Stimulated activated naive CD8-positive, alpha-beta T cell treated with anti-CD3 and anti-CD28 coated beads, Interleukin-15, amount 100 ng/mL, for 72 hours (primary cell): ENCODE measurements at regions not wholly inside any gene's neighbourhood (a gene's known extent, or its start where the extent isn't known, plus 50 kb on each side); places are given as distances from the start of the nearest gene placed in this dataset.

ENCODE experiments used
- ATAC-seq: fragments of 150-1000 bp; cut with Tn5 transposase; 2 replicates; pipeline ENCODE4 v1.10.0; 2021; ENCODE audit warnings: mild to moderate bottlenecking, moderate library complexity
- DNase-seq, 2 donors: peaks; one replicate each; pipeline ENCODE4 v3.0.0; 2021 to 2022
- H3K27ac Mint-ChIP-seq, 2 donors: one replicate each; pipeline ENCODE4 v1.8.0; 2022; ENCODE audit warnings: mild to moderate bottlenecking in 2 of 2, mixed read lengths in 2 of 2, moderate library complexity in 2 of 2
- H3K27me3 Mint-ChIP-seq: one replicate; pipeline ENCODE4 v1.8.0; 2022; ENCODE audit warnings: mixed read lengths
- H3K4me1 Mint-ChIP-seq: one replicate; pipeline ENCODE4 v1.8.0; 2022; ENCODE audit warnings: mild to moderate bottlenecking, mixed read lengths
- H3K4me3 Mint-ChIP-seq, 2 donors: one replicate each; pipeline ENCODE4 v1.8.0; 2022; ENCODE audit warnings: mild to moderate bottlenecking in 2 of 2, mixed read lengths in 2 of 2, moderate library complexity in 1 of 2
- H3K9me3 Mint-ChIP-seq, 2 donors: one replicate each; pipeline ENCODE4 v1.8.0; 2022; ENCODE audit warnings: mixed read lengths in 2 of 2

DNA sequence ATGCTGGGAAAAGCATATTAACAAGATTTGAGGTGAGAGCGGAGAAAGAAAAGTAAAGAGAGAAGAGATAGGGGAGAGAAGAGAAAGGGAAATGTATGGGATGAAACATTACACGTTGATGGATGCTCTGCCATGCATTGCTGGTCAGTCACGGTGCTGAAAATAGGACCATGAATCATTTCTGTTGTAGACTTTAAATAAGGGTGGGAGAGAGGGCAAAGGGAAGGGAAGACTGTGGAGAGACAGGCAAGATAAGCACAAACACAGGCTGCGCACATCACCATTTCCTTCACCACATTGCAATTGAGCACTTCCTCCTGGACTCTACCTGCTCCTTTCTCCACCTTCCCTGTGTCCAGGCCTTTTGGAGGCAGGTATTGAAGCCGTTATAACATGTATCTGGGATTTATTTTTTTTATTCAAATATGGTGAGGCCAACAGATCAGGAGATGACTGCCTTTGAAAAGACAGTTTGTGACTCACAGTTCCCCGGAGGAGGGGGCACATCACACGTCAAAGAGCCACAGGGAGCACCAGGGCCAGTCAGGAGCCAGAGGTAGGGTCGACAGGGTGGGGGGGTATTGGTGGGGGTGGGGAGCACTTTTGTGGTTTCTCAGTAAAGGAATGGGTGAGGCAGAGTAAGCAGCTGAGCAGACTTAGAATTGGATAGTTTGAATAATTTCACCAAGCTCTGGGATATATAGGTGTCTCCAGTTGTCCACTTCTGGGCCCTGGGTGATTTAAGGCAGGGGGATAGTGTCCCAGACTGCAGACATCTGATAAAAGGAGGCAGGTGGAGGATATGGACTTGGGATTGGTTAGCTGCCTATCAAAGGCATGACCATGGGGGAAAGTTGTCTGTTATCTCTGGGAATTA is 372.8 kb upstream of the ST6GAL2 start:
- no peak overlapping the region for H3K27ac Mint-ChIP-seq

GRCh38 chr2:107259408-107260195 is 373.6 kb upstream of the ST6GAL2 start:
- no peaks in the 10 kb centered on the region for H3K4me1 Mint-ChIP-seq
- no peak overlapping the region for H3K4me3 Mint-ChIP-seq

More for the DNA sequence above, 372.8 kb upstream of the ST6GAL2 start:
- peaks cover 0 to 4% of the 10 kb centered on the region in 2 donors for H3K9me3 Mint-ChIP-seq
- no peaks in the 10 kb centered on the region for H3K27me3 Mint-ChIP-seq
- no peaks in the 10 kb centered on the region for H3K4me1 Mint-ChIP-seq
- DNase-seq (no peak), ATAC-seq (no peak)
- no peak overlapping the region for H3K4me3 Mint-ChIP-seq

GRCh38 chr2:107263628-107264027 is 377.7 kb upstream of the ST6GAL2 start:
- peaks cover 0 to 4% of the 10 kb centered on the region in 2 donors for H3K9me3 Mint-ChIP-seq
- H3K27ac Mint-ChIP-seq: no peak overlapping the region
- no peak for DNase-seq
- no peak overlapping the region for H3K4me3 Mint-ChIP-seq
- no peak for ATAC-seq
- no peaks in the 10 kb centered on the region for H3K4me1 Mint-ChIP-seq
- no peaks in the 10 kb centered on the region for H3K27me3 Mint-ChIP-seq

More at GRCh38 chr2:107259408-107260195, 373.6 kb upstream of the ST6GAL2 start:
- H3K27ac Mint-ChIP-seq: no peak overlapping the region
- ATAC-seq (no peak), DNase-seq (no peak)
- no peaks in the 10 kb centered on the region for H3K27me3 Mint-ChIP-seq
- peaks cover 0 to 4% of the 10 kb centered on the region in 2 donors for H3K9me3 Mint-ChIP-seq

- H3K4me3 Mint-ChIP-seq: no peak overlapping the region
- H3K27me3 Mint-ChIP-seq: no peaks in the 10 kb centered on the region
- H3K4me1 Mint-ChIP-seq: no peaks in the 10 kb centered on the region
- DNase-seq (no peak), ATAC-seq (no peak)
- H3K9me3 Mint-ChIP-seq: peaks cover 0 to 4% of the 10 kb centered on the region in 2 donors
- no peak overlapping the region for H3K27ac Mint-ChIP-seq
These were observed 378.2 kb upstream of the ST6GAL2 start for GRCh38 chr2:107264184-107264583.

GRCh38 chr2:107266555-107266954 is 380.6 kb upstream of the ST6GAL2 start:
- no peak for ATAC-seq
- Mint-ChIP-seq H3K9me3 (no peaks in the 10 kb centered on the region), H3K27ac (no peak overlapping the region), H3K27me3 (no peaks in the 10 kb centered on the region), H3K4me3 (no peak overlapping the region), H3K4me1 (no peaks in the 10 kb centered on the region)
- no peak for DNase-seq

- Mint-ChIP-seq H3K27me3 (no peaks in the 10 kb centered on the region), H3K27ac (no peak overlapping the region), H3K9me3 (no peaks in the 10 kb centered on the region), H3K4me3 (no peak overlapping the region), H3K4me1 (no peaks in the 10 kb centered on the region)
- DNase-seq (no peak), ATAC-seq (no peak)
These were observed 381.1 kb upstream of the ST6GAL2 start for GRCh38 chr2:107267086-107267485.

GRCh38 chr2:107276034-107276433 is 390.1 kb upstream of the ST6GAL2 start:
- Mint-ChIP-seq H3K4me3 (no peak overlapping the region), H3K27me3 (no peaks in the 10 kb centered on the region), H3K27ac (no peak overlapping the region), H3K4me1 (no peaks in the 10 kb centered on the region), H3K9me3 (no peaks in the 10 kb centered on the region)
- DNase-seq (no peak), ATAC-seq (no peak)

GRCh38 chr2:107278672-107279071 is 392.7 kb upstream of the ST6GAL2 start:
- no peaks in the 10 kb centered on the region for H3K4me1 Mint-ChIP-seq
- no peaks in the 10 kb centered on the region for H3K27me3 Mint-ChIP-seq
- peaks cover 0 to 4% of the 10 kb centered on the region in 2 donors for H3K9me3 Mint-ChIP-seq
- peak overlapping the region in 1 of 2 donors; percentile 34 for H3K27ac Mint-ChIP-seq
- no peak overlapping the region for H3K4me3 Mint-ChIP-seq
- ATAC-seq: no peak
- DNase-seq: no peak

GRCh38 chr2:107281637-107282036 is 395.7 kb upstream of the ST6GAL2 start:
- no peak for ATAC-seq
- DNase-seq: no peak
- Mint-ChIP-seq H3K4me1 (no peaks in the 10 kb centered on the region), H3K9me3 (peaks cover 0 to 9% of the 10 kb centered on the region in 2 donors), H3K4me3 (no peak overlapping the region), H3K27ac (no peak overlapping the region), H3K27me3 (no peaks in the 10 kb centered on the region)

- ATAC-seq (no peak), DNase-seq (no peak)
- no peaks in the 10 kb centered on the region for H3K4me1 Mint-ChIP-seq
- no peaks in the 10 kb centered on the region for H3K27me3 Mint-ChIP-seq
- H3K27ac Mint-ChIP-seq: no peak overlapping the region
- no peak overlapping the region for H3K4me3 Mint-ChIP-seq
- H3K9me3 Mint-ChIP-seq: peaks cover 0 to 9% of the 10 kb centered on the region in 2 donors
These were observed 396.2 kb upstream of the ST6GAL2 start for GRCh38 chr2:107282135-107282534.

DNA sequence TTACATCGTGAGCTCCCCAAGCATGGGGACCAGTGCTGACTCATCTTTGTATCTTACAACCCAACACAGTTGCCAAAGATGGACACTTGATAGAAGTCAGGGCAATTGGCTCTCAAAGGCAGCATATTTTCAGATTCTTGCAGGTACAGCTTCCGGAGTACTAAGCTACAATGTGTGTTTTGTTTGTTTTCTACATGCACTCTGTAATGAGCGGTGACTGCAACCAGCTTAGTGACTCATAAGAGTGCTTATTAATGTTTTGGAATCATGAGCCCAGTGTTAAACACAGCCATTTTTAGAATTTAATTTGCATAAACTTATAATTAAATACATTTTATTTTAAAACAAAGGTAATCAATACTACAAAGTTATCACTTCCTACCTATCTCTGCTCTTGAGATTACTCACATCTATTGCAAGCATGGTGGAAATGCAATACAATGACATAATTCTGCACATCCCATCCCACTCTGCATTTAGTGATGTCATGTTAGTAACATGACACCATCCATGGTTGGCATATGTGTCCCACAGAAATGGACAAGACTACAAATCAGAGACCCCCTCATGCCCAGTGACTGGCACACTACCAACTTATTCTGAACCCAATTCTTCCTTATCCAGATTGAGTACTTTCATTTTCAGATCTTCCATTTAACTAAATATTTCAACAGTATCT is 399.8 kb upstream of the ST6GAL2 start:
- peaks cover 0 to 9% of the 10 kb centered on the region in 2 donors for H3K9me3 Mint-ChIP-seq
- DNase-seq (no peak), ATAC-seq (no peak)
- no peaks in the 10 kb centered on the region for H3K4me1 Mint-ChIP-seq
- no peaks in the 10 kb centered on the region for H3K27me3 Mint-ChIP-seq
- peak overlapping the region in 1 of 2 donors; percentile 82 for H3K27ac Mint-ChIP-seq
- H3K4me3 Mint-ChIP-seq: no peak overlapping the region

- DNase-seq: no peak
- Mint-ChIP-seq H3K4me1 (no peaks in the 10 kb centered on the region), H3K27me3 (no peaks in the 10 kb centered on the region), H3K27ac (no peak overlapping the region), H3K4me3 (no peak overlapping the region), H3K9me3 (peaks cover 0 to 4% of the 10 kb centered on the region in 2 donors)
- ATAC-seq: no peak
These were observed 404.1 kb upstream of the ST6GAL2 start for GRCh38 chr2:107290041-107290440.

GRCh38 chr2:107303964-107304363 is 418.0 kb upstream of the ST6GAL2 start:
- H3K4me1 Mint-ChIP-seq: no peaks in the 10 kb centered on the region
- H3K4me3 Mint-ChIP-seq: no peak overlapping the region
- DNase-seq (no peak), ATAC-seq (no peak)
- H3K27ac Mint-ChIP-seq: no peak overlapping the region
- no peaks in the 10 kb centered on the region for H3K9me3 Mint-ChIP-seq
- no peaks in the 10 kb centered on the region for H3K27me3 Mint-ChIP-seq

- Mint-ChIP-seq H3K4me1 (no peaks in the 10 kb centered on the region), H3K9me3 (peaks cover 0 to 4% of the 10 kb centered on the region in 2 donors), H3K27me3 (no peaks in the 10 kb centered on the region), H3K27ac (no peak overlapping the region), H3K4me3 (no peak overlapping the region)
- DNase-seq: no peak
- ATAC-seq: no peak
These were observed 420.0 kb upstream of the ST6GAL2 start for GRCh38 chr2:107305966-107306365.

DNA sequence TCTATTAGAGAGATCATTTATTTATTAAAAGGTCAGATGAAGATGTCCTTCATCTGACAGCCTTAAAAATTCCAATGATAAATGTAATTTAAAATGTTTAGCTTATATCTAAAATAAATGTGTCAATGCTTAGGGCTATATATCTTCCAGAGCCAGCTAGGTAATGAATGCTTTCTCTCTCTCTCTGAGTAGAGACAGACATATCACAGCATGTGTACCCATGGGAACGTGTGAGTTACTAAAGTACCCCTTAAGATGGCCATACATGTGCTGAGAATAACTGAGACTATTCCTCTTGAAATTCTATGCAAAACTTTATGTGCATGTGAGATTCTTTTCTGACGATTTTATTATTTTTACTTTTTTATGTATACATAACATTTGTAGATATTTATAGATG is 420.9 kb upstream of the ST6GAL2 start:
- DNase-seq (no peak), ATAC-seq (no peak)
- no peaks in the 10 kb centered on the region for H3K4me1 Mint-ChIP-seq
- no peaks in the 10 kb centered on the region for H3K27me3 Mint-ChIP-seq
- H3K9me3 Mint-ChIP-seq: peaks cover 0 to 4% of the 10 kb centered on the region in 2 donors
- H3K27ac Mint-ChIP-seq: no peak overlapping the region
- H3K4me3 Mint-ChIP-seq: no peak overlapping the region
